Activated CD8-positive, alpha-beta memory T cell treated with anti-CD3 and anti-CD28 coated beads, Interleukin-2, amount 10 ng/mL, durations not matched to agents 7 days and 5 days (primary cell): ENCODE measurements at regions not wholly inside any gene's neighbourhood (a gene's known extent, or its start where the extent isn't known, plus 50 kb on each side); places are given as distances from the start of the nearest gene placed in this dataset.
A peak's percentile ranks its signal among the peaks of the same experiment; 100 is the strongest.
"Not testable (repeated sequence)": the region's sequence is repeated elsewhere in the genome, so short reads cannot be mapped to it uniquely, and the experiment has no call there.

Source experiments
- ATAC-seq: fragments of 150-1000 bp; cut with Tn5 transposase; one replicate; pipeline ENCODE4 v1.10.0; 2021; ENCODE audit warnings: moderate library complexity
- CTCF ChIA-PET: fragments of 350-600 bp; sonication (Branson Sonifier 250); formaldehyde crosslinking; loops from one replicate; lab custom pipeline; 2021; ENCODE audit warnings: antibody characterized with exemption; lab: Charles Lee
- DNase-seq: peaks from one replicate; pipeline ENCODE4 v3.0.0-alpha.2; 2020
- H3K27ac Mint-ChIP-seq: one replicate; pipeline ENCODE4 v1.8.0; 2021; ENCODE audit warnings: mild to moderate bottlenecking, mixed read lengths
- H3K27me3 Mint-ChIP-seq: one replicate; pipeline ENCODE4 v1.8.0; 2021; ENCODE audit warnings: mixed read lengths
- H3K36me3 Mint-ChIP-seq: one replicate; pipeline ENCODE4 v1.8.0; 2021; ENCODE audit warnings: mild to moderate bottlenecking, mixed read lengths
- H3K4me1 Mint-ChIP-seq: one replicate; pipeline ENCODE4 v1.8.0; 2021; ENCODE audit warnings: mixed read lengths
- H3K4me3 Mint-ChIP-seq: one replicate; pipeline ENCODE4 v1.8.0; 2021; ENCODE audit warnings: mild to moderate bottlenecking, moderate library complexity, mixed read lengths
- H3K9me3 Mint-ChIP-seq: one replicate; pipeline ENCODE4 v1.8.0; 2022; ENCODE audit warnings: low read depth, mixed read lengths

GRCh38 chr2:87295135-87295534 lies 273.5 kb upstream of the PLGLB1 start:
- H3K27ac Mint-ChIP-seq, DNase-seq, H3K9me3 Mint-ChIP-seq, ATAC-seq, CTCF ChIA-PET, H3K36me3 Mint-ChIP-seq, H3K27me3 Mint-ChIP-seq, H3K4me3 Mint-ChIP-seq: not testable (repeated sequence)
- peaks cover 16% of the 10 kb centered on the region for H3K4me1 Mint-ChIP-seq

- not testable (repeated sequence) for H3K36me3 Mint-ChIP-seq
These were observed 279.7 kb upstream of the PLGLB1 start for GRCh38 chr2:87301349-87301748.

GRCh38 chr2:87301871-87302270 lies 280.2 kb upstream of the PLGLB1 start:
- H3K9me3 Mint-ChIP-seq, H3K27ac Mint-ChIP-seq, CTCF ChIA-PET, DNase-seq, H3K4me1 Mint-ChIP-seq, H3K4me3 Mint-ChIP-seq, H3K36me3 Mint-ChIP-seq, H3K27me3 Mint-ChIP-seq, ATAC-seq: not testable (repeated sequence)

More at GRCh38 chr2:87301349-87301748, 279.7 kb upstream of the PLGLB1 start:
- CTCF ChIA-PET, H3K4me3 Mint-ChIP-seq, DNase-seq, H3K27me3 Mint-ChIP-seq, H3K9me3 Mint-ChIP-seq, ATAC-seq, H3K4me1 Mint-ChIP-seq, H3K27ac Mint-ChIP-seq: not testable (repeated sequence)

- DNase-seq, H3K36me3 Mint-ChIP-seq, CTCF ChIA-PET, ATAC-seq, H3K27me3 Mint-ChIP-seq, H3K4me3 Mint-ChIP-seq, H3K4me1 Mint-ChIP-seq, H3K27ac Mint-ChIP-seq, H3K9me3 Mint-ChIP-seq: not testable (repeated sequence)
These were observed 287.0 kb upstream of the PLGLB1 start for GRCh38 chr2:87308621-87309020.

GRCh38 chr2:87309785-87310184 lies 288.1 kb upstream of the PLGLB1 start:
- CTCF ChIA-PET, H3K9me3 Mint-ChIP-seq, H3K4me1 Mint-ChIP-seq, H3K27me3 Mint-ChIP-seq, ATAC-seq, DNase-seq, H3K4me3 Mint-ChIP-seq, H3K36me3 Mint-ChIP-seq: not testable (repeated sequence)
- H3K27ac Mint-ChIP-seq = peak overlapping the region; percentile 23

GRCh38 chr2:87311896-87312441 lies 290.3 kb upstream of the PLGLB1 start:
- H3K27me3 Mint-ChIP-seq, H3K27ac Mint-ChIP-seq, H3K36me3 Mint-ChIP-seq, H3K9me3 Mint-ChIP-seq, DNase-seq, CTCF ChIA-PET, H3K4me3 Mint-ChIP-seq: not testable (repeated sequence)
- ATAC-seq = peak; percentile 28
- peaks cover 13% of the 10 kb centered on the region for H3K4me1 Mint-ChIP-seq

- not testable (repeated sequence) for H3K27me3 Mint-ChIP-seq
These were observed 293.0 kb upstream of the PLGLB1 start for GRCh38 chr2:87314622-87315021.

GRCh38 chr2:87315183-87315902 lies 293.7 kb upstream of the PLGLB1 start:
- H3K36me3 Mint-ChIP-seq, H3K27me3 Mint-ChIP-seq, H3K9me3 Mint-ChIP-seq, H3K27ac Mint-ChIP-seq, CTCF ChIA-PET, H3K4me3 Mint-ChIP-seq, DNase-seq: not testable (repeated sequence)
- peak; percentile 72 for ATAC-seq
- H3K4me1 Mint-ChIP-seq = peaks cover 17% of the 10 kb centered on the region

More at GRCh38 chr2:87314622-87315021, 293.0 kb upstream of the PLGLB1 start:
- DNase-seq, CTCF ChIA-PET, H3K9me3 Mint-ChIP-seq, H3K36me3 Mint-ChIP-seq, H3K4me3 Mint-ChIP-seq: not testable (repeated sequence)
- peak; percentile 28 for ATAC-seq
- peaks cover 17% of the 10 kb centered on the region for H3K4me1 Mint-ChIP-seq
- peak overlapping the region; percentile 61 for H3K27ac Mint-ChIP-seq

GRCh38 chr2:87317193-87317592 lies 295.5 kb upstream of the PLGLB1 start:
- DNase-seq, ATAC-seq, H3K27me3 Mint-ChIP-seq, H3K36me3 Mint-ChIP-seq, H3K9me3 Mint-ChIP-seq, CTCF ChIA-PET, H3K27ac Mint-ChIP-seq, H3K4me3 Mint-ChIP-seq: not testable (repeated sequence)
- H3K4me1 Mint-ChIP-seq = peaks cover 17% of the 10 kb centered on the region

GRCh38 chr2:87318814-87319491 lies 297.3 kb upstream of the PLGLB1 start:
- H3K36me3 Mint-ChIP-seq, H3K27me3 Mint-ChIP-seq, H3K9me3 Mint-ChIP-seq, H3K27ac Mint-ChIP-seq, CTCF ChIA-PET, H3K4me3 Mint-ChIP-seq, ATAC-seq, DNase-seq: not testable (repeated sequence)
- H3K4me1 Mint-ChIP-seq = peaks cover 23% of the 10 kb centered on the region

- H3K27me3 Mint-ChIP-seq, CTCF ChIA-PET, H3K9me3 Mint-ChIP-seq, ATAC-seq, DNase-seq, H3K4me3 Mint-ChIP-seq: not testable (repeated sequence)
- peaks cover 11% of the 10 kb centered on the region for H3K36me3 Mint-ChIP-seq
- H3K27ac Mint-ChIP-seq = peak overlapping the region; percentile 52
- H3K4me1 Mint-ChIP-seq = peaks cover 28% of the 10 kb centered on the region
These were observed 298.1 kb upstream of the PLGLB1 start for GRCh38 chr2:87319705-87320104.

- DNase-seq, CTCF ChIA-PET, H3K4me3 Mint-ChIP-seq, ATAC-seq, H3K27ac Mint-ChIP-seq, H3K36me3 Mint-ChIP-seq, H3K9me3 Mint-ChIP-seq, H3K27me3 Mint-ChIP-seq: not testable (repeated sequence)
- H3K4me1 Mint-ChIP-seq = peaks cover 31% of the 10 kb centered on the region
These were observed 299.6 kb upstream of the PLGLB1 start for GRCh38 chr2:87321201-87321600.

GRCh38 chr2:87324335-87325041 lies 302.8 kb upstream of the PLGLB1 start:
- Mint-ChIP-seq H3K4me1 (peaks cover 44% of the 10 kb centered on the region), H3K4me3 (peak overlapping the region; percentile 67), H3K27ac (peak overlapping the region; percentile 99)
- DNase-seq, H3K9me3 Mint-ChIP-seq, H3K27me3 Mint-ChIP-seq, H3K36me3 Mint-ChIP-seq, CTCF ChIA-PET: not testable (repeated sequence)
- peak; percentile 77 for ATAC-seq
